ENCODE measurements at regions not wholly inside any gene's neighbourhood (a gene's known extent, or its start where the extent isn't known, plus 50 kb on each side); places are given as distances from the start of the nearest gene placed in this dataset.

GRCh38 chr4:128579154-128579853 lies 230.2 kb upstream of the JADE1 start:
- no peak overlapping the region for H2AFZ ChIP-seq (ENCODE audit: low read length)
- no peaks in the 10 kb centered on the region for H3K9me3 ChIP-seq (ENCODE audit: low read length)
- peaks cover 2% of the 10 kb centered on the region for H3K4me1 ChIP-seq (ENCODE audit: insufficient read depth, low read length)
- no peak overlapping the region for H3K4me3 ChIP-seq (replicated peaks in 1 of 3; ENCODE audit: insufficient read depth in 1 of 3, low read depth in 2 of 3, low read length in 3 of 3)
- no peak overlapping the region for H3K4me2 ChIP-seq (ENCODE audit: low read depth, low read length)
- TF ChIP-seq NFYC (CRISPR knock-in tag; IDR thresholded peaks at IDR 0.05) (no peak), MAFF (IDR thresholded peaks at IDR 0.05; ENCODE audit: low read depth, low read length) (no peak), NRL (CRISPR knock-in tag; IDR thresholded peaks at IDR 0.05; ENCODE audit: borderline replicate concordance) (no peak), ZNF891 (CRISPR knock-in tag; IDR thresholded peaks at IDR 0.05) (no peak), ATF7 (IDR thresholded peaks at IDR 0.05) (0 out of 2 replicates have a peak, but pooled peaks have one; percentile 33), ATF7 (CRISPR knock-in tag; IDR thresholded peaks at IDR 0.05) (no peak)
- no TSS peak for BruUV-seq (replicated peaks)
- intact Hi-C loops (cut with micrococcal nuclease; ENCODE audit: unreplicated experiment) = no loop called here
- ATAC-seq (no peak), DNase-seq (ENCODE audit: low spot score) (no peak), FAIRE-seq (no peak)
- H3K9ac ChIP-seq (ENCODE audit: insufficient read depth, low read depth, low read length) = no peak overlapping the region
- no peak overlapping the region for H3K27ac ChIP-seq (ENCODE audit: extremely low read length, insufficient read depth, low read length)
- WGBS (ENCODE audit: low lambda C conversion rate) = 28% methylated on average over 5 of the region's 5 CpGs
- H3K27me3 ChIP-seq (ENCODE audit: control insufficient read depth in 1 of 2, insufficient read depth in 2 of 2, low read length in 2 of 2) = no peaks in the 10 kb centered on the region
- no peaks in the 10 kb centered on the region for H3K36me3 ChIP-seq (replicated peaks in 1 of 2; ENCODE audit: control insufficient read depth in 1 of 2, insufficient read depth in 2 of 2, low read length in 2 of 2)
- POLR2A ChIA-PET = no interaction called here
- no peaks in the 10 kb centered on the region for H4K20me1 ChIP-seq (ENCODE audit: insufficient read depth, low read length)
- in situ Hi-C loops (cut with HindIII; ENCODE audit: extremely low pct_ligation_motif_present, low pct_unique_long_range_greater_than_20kb) = no loop called here
- CTCF ChIA-PET (ENCODE audit: low intra/inter-chr PET ratio, low total read pairs) = no interaction called here
- H3K79me2 ChIP-seq (ENCODE audit: insufficient read depth, low read length) = no peaks in the 10 kb centered on the region

- no TSS peak for BruUV-seq (replicated peaks)
- no peaks in the 10 kb centered on the region for H3K79me2 ChIP-seq (ENCODE audit: insufficient read depth, low read length)
- CTCF ChIA-PET (ENCODE audit: low intra/inter-chr PET ratio, low total read pairs) = interaction anchor here (1.7 kb wide), 2 partner anchors 235 to 289 kb away, joined by 5 to 8 read pairs; partner anchors contain the start of gene JADE1
- H3K36me3 ChIP-seq (replicated peaks in 1 of 2; ENCODE audit: control insufficient read depth in 1 of 2, insufficient read depth in 2 of 2, low read length in 2 of 2) = no peaks in the 10 kb centered on the region
- no peak overlapping the region for H3K4me3 ChIP-seq (replicated peaks in 1 of 3; ENCODE audit: insufficient read depth in 1 of 3, low read depth in 2 of 3, low read length in 3 of 3)
- POLR2A ChIA-PET = no interaction called here
- no peak for TF ChIP-seq UBTF (CRISPR knock-in tag; IDR thresholded peaks at IDR 0.05)
- TF ChIP-seq ZNF563 (CRISPR knock-in tag; IDR thresholded peaks at IDR 0.05) = no peak
- TF ChIP-seq ZNF841 (CRISPR knock-in tag; IDR thresholded peaks at IDR 0.05; ENCODE audit: borderline replicate concordance) = no peak
- TF ChIP-seq SMC3 (IDR thresholded peaks at IDR 0.05; ENCODE audit: low read length) = peak; percentile 65
- TF ChIP-seq CTCF (CRISPR knock-in tag; IDR thresholded peaks at IDR 0.05) = peak; percentile 65
- TF ChIP-seq STAG1 (CRISPR knock-in tag; IDR thresholded peaks at IDR 0.05) = peak; percentile 63
- TF ChIP-seq POLR2AphosphoS2 (IDR thresholded peaks at IDR 0.05; ENCODE audit: low read depth, low read length) = no peak
- TF ChIP-seq RAD21 (CRISPR knock-in tag; IDR thresholded peaks at IDR 0.05) = peak; percentile 32; the same call in 1 of the 2 replicates
- intact Hi-C loops (cut with micrococcal nuclease; ENCODE audit: unreplicated experiment) (loop anchor here (2.0 to 5.0 kb wide), 2 partner anchors 63 to 288 kb away; no protein-coding TSS in a partner anchor), in situ Hi-C loops (cut with HindIII; ENCODE audit: extremely low pct_ligation_motif_present, low pct_unique_long_range_greater_than_20kb) (loop anchor here (25.0 kb wide), 2 partner anchors 238 to 387 kb away; partner anchors contain the start of gene JADE1)
- ATAC-seq (peak; percentile 86), DNase-seq (ENCODE audit: low spot score) (peak; percentile 32), FAIRE-seq (peak; percentile 63)
- H3K9me3 ChIP-seq (ENCODE audit: low read length) = no peaks in the 10 kb centered on the region
- no peaks in the 10 kb centered on the region; a peak in 1 of 5 replicates for H3K27me3 ChIP-seq (ENCODE audit: control insufficient read depth in 1 of 2, insufficient read depth in 2 of 2, low read length in 2 of 2)
- no peak overlapping the region for H2AFZ ChIP-seq (ENCODE audit: low read length)
- WGBS (ENCODE audit: low lambda C conversion rate) = 39% methylated on average over 3 of the region's 3 CpGs
- H3K27ac ChIP-seq (ENCODE audit: extremely low read length, insufficient read depth, low read length) = no peak overlapping the region
- no peak overlapping the region for H3K9ac ChIP-seq (ENCODE audit: insufficient read depth, low read depth, low read length)
- no peaks in the 10 kb centered on the region for H4K20me1 ChIP-seq (ENCODE audit: insufficient read depth, low read length)
- peaks cover 21% of the 10 kb centered on the region for H3K4me1 ChIP-seq (ENCODE audit: insufficient read depth, low read length)
- H3K4me2 ChIP-seq (ENCODE audit: low read depth, low read length) = no peak overlapping the region
Measured at GRCh38 chr4:128574706-128575105, 234.8 kb upstream of the JADE1 start.

Measured in HepG2 (cell line).